ENCODE measurements at regions not wholly inside any gene's neighbourhood (a gene's known extent, or its start where the extent isn't known, plus 50 kb on each side); places are given as distances from the start of the nearest gene placed in this dataset.

GRCh38 chr2:219692521-219692920 lies 65.1 kb downstream of the SLC4A3 start:
- no peak for DNase-seq (ENCODE audit: low read depth)
- no peak overlapping the region for H3K4me3 ChIP-seq (ENCODE audit: low read depth, low read length)
- no peak for TF ChIP-seq CTCF (conservative IDR thresholded peaks at IDR 0.05; ENCODE audit: low read depth, low read length)

- no peak for DNase-seq (ENCODE audit: low read depth)
- H3K4me3 ChIP-seq (ENCODE audit: low read depth, low read length), result no peak overlapping the region
- TF ChIP-seq CTCF (conservative IDR thresholded peaks at IDR 0.05; ENCODE audit: low read depth, low read length), result no peak
Measured at GRCh38 chr2:219695145-219695709, 67.8 kb downstream of the SLC4A3 start.

GRCh38 chr2:219697811-219698747 lies 70.6 kb downstream of the SLC4A3 start:
- DNase-seq (ENCODE audit: low read depth), result no peak
- TF ChIP-seq CTCF (conservative IDR thresholded peaks at IDR 0.05; ENCODE audit: low read depth, low read length), result no peak
- no peak overlapping the region for H3K4me3 ChIP-seq (ENCODE audit: low read depth, low read length)

- TF ChIP-seq CTCF (conservative IDR thresholded peaks at IDR 0.05; ENCODE audit: low read depth, low read length), result no peak
- H3K4me3 ChIP-seq (ENCODE audit: low read depth, low read length), result no peak overlapping the region
- no peak for DNase-seq (ENCODE audit: low read depth)
Measured at GRCh38 chr2:219698748-219699439, 71.5 kb downstream of the SLC4A3 start.

- no peak overlapping the region for H3K4me3 ChIP-seq (ENCODE audit: low read depth, low read length)
- no peak for DNase-seq (ENCODE audit: low read depth)
- TF ChIP-seq CTCF (conservative IDR thresholded peaks at IDR 0.05; ENCODE audit: low read depth, low read length), result no peak
Measured at GRCh38 chr2:219699440-219699821, 72.0 kb downstream of the SLC4A3 start.

- no peak for TF ChIP-seq CTCF (conservative IDR thresholded peaks at IDR 0.05; ENCODE audit: low read depth, low read length)
- no peak for DNase-seq (ENCODE audit: low read depth)
Measured at GRCh38 chr2:219701847-219702634, 74.6 kb downstream of the SLC4A3 start.

More at GRCh38 chr2:219701847-219702634, 74.6 kb downstream of the SLC4A3 start:
- H3K4me3 ChIP-seq (ENCODE audit: low read depth, low read length), result no peak overlapping the region

Data from choroid plexus epithelial cell (primary cell).